Muscle of back (tissue), 3 donors: ENCODE measurements at regions not wholly inside any gene's neighbourhood (a gene's known extent, or its start where the extent isn't known, plus 50 kb on each side); places are given as distances from the start of the nearest gene placed in this dataset.

ENCODE experiments used
- DNase-seq, 3 donors: peaks; one replicate each; pipeline versions ENCODE4 v3.0.0 to v3.0.0-alpha.2; 2013

DNA sequence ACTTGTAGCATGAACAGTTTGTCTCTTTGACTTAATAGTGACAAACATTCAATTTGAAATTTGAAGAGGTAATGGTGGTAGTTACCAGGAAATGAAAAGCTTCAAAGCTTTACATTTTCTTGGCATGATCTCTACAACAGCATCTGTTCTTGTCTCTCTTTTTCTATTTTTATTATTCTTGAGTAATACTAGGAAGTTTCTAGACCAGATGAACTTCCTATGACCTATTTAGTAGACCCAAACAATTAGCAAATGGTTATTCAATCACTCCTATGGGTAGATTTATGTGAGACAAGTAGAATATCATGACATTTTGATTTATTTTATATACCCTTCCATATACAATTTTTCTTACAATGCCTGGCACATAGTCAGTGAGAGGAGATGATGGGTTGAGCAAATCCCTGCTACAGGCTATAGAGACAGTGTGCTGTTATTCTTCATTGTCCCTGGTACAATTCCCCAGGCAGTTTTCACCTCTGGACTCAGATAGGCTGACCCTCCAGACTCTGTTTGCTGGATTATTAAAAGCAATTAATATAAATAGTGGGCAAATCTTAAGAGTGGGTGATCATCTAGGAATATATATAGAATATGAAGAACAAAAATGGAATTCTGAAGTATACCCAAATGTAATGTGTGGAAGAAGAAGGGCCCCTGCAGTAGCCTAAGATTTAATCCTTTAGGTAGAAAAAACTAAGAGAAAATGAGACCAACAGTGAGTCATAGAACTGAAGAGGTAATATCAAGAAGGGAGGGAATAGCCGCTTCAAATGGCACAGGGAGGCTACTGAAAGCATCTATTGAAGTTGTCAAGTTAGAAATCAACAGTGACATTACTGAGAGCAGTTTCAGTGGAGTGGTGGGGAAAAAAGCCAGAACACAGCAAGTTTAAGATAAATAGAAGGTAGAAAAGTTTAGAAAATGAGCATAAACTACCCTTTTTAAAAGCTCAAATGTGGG lies 512.0 kb downstream of the FOXG1 start:
- no peak for DNase-seq

DNA sequence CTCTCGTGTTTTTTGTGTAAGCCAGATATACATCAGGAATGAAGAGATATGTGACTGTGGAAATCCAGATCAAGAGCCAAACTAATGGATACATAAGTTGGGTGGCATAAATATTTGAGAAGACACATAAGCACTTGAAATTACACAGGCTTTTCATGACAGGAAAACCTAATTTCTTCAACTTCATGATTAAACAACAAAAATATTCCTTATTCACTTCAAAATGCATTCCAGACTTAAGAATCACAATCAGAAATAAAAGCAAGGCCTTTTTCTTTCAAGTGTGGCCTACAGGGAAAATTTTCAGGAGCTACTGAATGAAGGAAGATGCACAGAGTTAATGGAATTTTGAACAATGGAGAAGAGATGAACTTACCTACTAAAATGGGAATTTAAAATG lies 515.6 kb downstream of the FOXG1 start:
- peak in 1 of 3 donors; percentile 18 for DNase-seq

DNA sequence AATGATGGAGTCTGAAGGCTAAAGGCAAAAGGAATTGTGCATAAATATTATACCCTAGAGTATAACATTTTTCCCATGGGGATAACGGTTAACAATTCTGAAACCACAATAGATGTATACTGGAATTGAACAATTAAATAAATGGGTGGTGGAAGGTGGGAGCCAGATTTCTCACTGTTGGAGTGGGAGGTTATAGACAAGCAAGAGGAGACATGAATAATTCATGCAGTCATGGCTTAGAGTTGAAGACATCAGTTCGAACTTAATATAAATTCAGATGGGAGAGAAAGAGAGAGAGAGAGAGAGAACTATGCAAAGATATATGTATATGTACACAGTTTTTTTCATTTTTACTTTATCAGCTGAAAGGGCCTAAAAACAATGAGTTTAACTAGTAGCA lies 523.9 kb downstream of the FOXG1 start:
- no peak for DNase-seq

DNA sequence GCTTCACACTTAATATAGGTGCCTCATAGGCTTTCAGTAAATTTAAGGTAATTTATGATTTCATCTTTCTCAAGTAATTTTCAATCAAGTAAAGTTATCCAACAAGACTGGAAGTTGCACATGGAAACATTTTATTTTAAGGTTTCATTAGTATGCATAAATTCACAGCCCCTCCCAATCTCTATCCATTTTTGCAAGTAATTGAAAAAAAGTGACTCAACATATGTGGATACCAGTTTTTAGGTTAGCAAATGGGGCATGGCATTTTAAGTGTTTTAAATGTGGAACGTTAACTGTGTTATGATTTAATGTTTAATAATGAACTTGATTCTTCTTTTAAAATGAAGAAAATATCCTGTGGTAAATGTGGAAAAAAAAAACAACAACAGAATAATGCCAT lies 532.8 kb downstream of the FOXG1 start:
- no peak for DNase-seq

DNA sequence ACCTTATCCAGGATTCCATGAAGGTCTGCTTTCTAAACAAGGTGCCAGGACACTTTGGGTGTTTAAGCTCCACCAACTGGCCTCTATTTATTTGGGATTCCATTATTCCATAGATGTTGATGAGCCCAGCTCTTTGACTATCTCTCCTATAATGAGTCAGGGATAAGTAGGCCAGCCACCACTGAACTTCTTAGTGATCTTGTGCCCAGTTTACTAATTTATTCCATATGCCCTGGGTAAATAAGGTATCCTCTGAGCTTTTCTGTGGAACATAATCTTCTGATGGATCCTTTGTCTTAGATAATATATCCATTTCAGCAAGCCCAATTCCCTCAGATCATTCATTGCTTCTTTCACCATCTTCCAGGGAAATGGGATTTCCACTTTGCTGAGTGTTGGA lies 535.0 kb downstream of the FOXG1 start:
- no peak for DNase-seq

DNA sequence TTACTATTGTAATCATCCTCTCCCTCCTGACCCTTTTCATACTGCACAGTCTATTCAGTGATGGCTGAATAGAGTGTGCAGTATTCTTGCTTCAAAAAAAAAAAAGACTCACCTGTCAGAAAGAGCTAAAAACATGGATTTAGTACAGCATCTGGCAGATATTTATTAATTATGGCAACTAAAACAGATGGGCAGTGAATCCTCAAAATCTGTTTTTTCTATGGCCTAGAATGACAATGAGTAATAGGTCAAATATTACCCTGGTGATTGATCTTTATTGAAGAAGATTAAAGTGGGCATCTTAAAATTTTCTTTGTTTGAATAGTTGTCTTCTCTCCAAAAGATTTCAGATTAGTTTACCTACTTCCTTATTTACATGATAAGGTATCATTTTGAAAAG lies 543.6 kb downstream of the FOXG1 start:
- DNase-seq, result no peak

DNA sequence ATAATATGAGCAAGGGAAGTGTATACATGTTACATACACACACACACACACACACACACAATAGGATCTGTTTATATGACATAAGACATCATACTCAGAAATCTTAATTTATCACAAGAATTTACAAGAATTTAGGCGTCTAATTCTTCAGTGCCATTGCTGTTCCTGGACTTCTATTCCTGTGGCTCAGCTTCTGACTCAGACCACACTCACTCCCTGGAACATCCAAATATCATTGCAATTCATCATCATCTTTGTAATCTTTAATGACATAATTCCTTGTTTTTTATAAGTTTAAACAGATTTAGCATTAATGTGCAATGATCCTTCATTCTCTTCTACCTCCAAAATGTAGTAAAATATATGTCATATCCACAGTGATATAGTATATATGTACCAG lies 544.2 kb downstream of the FOXG1 start:
- DNase-seq, result peak in 1 of 3 donors; percentile 45

DNA sequence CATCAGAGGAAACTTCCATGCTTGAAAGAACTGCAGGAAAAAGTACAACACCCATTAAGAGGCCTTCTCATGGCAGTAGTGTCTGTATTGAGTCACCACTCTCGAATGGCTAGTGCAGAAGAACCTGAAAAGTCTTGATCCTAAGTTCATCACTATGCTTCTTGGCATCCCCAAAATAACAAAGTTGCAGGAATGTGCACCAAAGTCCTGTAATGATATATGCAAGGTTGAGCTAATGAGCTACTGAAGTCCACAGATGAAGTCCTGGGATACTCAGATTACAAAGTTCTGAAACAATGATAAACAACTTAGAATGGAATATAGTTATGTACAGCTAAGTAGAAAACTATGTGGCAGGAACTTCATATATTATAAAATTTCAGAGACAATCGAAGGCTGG lies 545.4 kb downstream of the FOXG1 start:
- DNase-seq, result no peak

DNA sequence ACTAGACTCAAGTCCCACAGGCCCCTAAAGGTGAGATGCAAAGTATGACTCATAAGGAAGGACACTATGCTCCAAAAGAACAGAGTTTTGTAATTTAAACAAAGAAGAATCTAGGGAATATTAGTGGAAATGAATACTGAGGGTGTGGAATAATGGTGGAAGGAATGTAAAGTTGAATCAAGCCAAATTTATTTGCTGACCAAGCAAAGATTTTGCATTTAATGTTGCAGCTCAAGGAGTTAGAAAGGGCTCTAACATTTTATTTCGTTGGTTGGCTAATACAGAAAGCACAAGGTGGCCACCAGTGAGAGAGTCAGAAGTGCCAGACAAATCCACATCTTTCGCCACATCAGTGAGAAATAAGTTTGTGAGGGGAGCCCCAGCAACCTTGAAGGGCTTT lies 550.3 kb downstream of the FOXG1 start:
- no peak for DNase-seq

DNA sequence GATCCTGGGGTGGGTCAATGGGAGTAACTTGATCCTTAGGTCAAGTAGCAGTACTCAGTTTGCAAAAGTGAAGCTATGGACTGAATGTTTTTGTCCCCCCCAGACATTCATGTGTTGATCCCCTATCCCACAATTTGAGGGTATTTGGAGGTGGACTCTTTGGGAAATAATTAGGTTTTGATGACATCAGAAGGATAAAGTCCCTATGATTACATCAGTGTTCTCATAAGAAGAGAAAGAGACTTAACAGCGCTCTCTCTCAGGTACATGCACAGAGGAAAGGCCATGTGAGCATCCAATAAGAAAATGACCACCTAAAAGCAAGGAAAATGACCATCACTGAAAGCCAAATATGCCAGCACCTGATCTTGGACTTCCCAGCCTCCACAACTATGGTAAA lies 550.8 kb downstream of the FOXG1 start:
- no peak for DNase-seq

DNA sequence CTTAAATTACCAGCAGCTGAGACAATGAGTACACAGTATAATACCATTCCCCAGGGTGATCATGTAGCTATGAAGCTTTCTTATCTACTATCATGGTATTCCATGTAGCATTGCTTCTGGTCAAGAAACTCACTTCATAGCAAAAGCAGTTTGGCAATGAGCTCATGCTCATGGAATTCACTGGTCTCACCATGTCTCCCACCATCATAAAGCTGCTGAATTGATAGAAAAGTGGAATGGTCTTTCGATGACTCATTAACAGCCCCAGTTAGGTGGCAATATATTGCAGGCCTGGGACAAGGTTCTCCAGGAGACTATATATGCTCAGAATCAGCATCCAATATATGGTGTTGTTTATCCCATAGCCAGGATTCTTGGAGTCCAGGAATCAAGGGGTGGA lies 553.7 kb downstream of the FOXG1 start:
- DNase-seq, result no peak

DNA sequence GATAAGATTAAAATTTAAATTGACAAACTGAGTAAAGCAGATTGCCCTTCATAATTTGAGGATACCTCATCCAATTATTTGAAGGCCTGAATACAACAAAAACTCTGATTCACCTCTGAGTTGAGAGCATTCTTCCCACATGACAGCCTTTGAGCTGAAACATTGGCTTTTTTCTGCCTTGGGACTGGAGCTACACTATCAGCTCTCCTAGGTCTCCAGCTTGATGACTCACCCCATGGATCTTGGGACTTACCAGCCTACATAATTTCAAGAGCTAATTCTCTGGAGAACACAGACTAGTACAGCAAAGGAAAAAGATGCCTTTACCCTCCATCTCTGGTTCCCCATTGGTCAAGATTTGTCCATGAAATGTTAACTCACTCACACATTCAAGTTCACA lies 555.1 kb downstream of the FOXG1 start:
- peak in 1 of 3 donors; percentile 25 for DNase-seq

DNA sequence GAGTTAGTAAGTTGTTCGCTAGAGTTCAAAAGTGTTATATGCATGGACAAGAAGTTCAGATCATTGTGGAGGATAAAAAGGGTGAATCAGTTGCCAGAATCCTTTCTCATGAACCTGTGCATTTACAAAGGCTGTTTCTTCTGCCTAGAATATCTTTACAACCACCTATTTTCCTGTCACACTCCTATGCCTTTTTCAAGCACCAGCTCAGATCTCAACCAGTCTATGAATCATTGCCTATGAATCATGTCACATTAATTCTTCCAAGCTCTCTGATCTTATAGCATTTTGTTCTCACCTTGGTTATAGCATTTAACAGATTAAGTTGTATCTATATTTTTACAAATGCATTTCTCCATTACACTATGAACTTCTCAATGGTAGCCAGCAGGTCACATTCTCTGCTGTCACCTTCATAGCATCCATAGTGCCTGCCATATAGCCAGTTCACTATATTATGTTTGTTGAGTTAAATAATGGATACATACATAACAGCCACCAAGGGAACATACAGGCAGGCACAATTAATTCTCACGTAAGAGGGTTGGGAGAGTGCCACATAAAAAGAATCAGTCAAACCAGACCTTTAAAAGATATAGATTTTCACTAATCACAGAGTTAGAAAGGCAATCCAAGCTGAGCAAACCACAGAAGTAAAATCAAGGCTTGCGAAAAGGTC lies 573.0 kb downstream of the FOXG1 start:
- no peak for DNase-seq

DNA sequence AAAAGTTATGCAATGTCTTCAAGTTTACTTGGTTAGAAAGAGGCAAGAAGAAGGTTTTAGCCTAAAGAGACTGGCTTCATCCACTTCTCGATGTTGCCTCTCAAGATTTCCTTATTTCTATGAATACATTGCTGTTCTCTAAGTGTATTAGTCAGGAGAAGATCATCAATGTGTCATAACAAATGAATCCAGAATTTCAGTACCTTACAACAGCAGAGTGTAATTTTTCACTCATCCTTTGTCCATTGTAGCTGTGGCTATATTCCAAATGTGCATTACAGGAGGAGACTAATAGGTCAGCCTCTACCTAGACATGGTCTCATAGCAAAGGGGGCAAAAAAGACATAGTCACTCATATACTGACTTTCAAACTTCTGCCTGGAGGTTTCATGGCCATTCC lies 579.1 kb downstream of the PRKD1 start:
- no peak for DNase-seq

DNA sequence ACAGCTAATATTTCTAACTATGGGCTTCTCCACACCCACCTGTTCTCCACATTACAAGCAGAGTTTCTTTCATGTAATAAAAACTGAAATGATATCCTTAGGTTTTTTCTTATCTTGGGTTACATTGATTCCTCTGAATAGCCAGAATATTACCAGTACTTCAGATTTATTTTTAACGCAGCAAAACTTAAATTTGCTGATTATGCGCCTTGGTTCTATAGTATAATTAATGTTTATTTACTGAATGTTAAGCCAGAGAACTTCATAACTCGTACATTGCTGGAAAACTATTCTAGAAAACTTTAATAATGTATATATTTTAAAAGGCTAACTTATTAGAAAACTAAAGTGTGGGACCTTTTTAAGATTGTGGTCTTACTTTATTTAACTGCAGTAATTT lies 577.2 kb downstream of the PRKD1 start:
- DNase-seq, result no peak

DNA sequence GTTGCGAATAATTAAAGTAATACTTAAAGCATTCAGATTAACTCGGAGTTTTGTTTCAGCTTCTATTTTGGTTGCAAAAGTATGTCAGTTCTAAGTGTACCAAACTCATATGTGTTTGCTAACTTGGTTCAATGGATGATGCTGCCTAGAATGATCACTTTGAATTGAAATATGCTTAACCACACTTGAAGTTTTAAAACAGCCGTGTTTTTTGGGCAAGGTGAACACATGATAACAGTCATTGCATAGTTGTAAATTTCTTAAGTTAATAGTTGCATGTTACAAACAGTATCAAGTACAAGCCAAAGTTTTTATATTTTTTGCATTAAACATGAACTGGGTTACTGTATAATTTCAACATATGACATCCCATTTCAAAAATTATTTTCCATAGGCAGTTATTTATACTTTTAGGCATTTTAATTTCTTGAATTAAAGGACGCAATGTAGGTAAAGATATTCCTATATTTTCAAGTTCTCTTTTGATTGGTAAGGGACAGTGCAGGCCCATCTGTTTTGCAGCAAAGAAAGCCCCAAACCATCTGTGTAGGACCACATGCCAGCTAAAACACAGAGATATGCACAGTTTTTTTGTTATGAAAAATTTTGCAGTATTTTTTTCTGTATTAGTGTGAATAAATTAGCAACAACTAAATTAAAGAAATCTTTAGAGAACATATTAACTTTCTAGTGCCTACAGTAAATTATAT lies 575.5 kb downstream of the PRKD1 start:
- DNase-seq, result no peak

DNA sequence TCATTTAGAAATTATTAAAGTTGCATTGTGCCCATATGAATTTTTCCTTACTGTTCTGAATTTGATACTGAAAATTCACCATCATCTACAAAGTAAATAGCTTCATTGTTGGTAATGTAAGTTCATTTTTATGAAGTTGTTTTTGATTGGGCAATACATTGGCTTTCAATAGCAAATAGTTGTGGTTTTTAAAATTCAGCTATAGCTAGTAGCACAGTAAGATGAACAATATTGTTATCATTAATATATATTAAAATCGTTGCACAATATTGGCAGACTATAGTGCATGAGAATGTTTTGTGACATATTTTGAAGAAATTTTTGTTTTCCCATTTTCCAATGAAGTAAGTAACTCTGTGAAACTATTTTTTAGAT lies 575.0 kb downstream of the PRKD1 start:
- no peak for DNase-seq

DNA sequence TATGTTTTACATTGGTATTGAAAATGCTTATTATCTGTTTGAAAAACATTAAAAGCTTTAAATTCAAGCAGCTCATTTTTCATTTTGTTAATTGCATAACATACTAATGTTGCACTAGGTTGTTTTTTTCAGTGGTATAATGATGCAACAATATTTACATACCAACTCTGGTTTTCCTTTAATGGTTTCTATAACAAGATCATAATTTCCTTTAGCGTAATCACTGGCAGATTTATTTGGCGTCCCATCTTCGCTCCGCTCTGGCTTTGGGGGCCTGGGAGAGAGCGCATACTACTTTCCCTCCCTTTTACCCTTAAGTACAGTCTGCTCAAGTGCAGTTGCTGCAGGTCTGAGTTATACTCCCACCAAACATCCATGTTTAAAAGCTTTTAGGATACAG lies 574.1 kb downstream of the PRKD1 start:
- no peak for DNase-seq

DNA sequence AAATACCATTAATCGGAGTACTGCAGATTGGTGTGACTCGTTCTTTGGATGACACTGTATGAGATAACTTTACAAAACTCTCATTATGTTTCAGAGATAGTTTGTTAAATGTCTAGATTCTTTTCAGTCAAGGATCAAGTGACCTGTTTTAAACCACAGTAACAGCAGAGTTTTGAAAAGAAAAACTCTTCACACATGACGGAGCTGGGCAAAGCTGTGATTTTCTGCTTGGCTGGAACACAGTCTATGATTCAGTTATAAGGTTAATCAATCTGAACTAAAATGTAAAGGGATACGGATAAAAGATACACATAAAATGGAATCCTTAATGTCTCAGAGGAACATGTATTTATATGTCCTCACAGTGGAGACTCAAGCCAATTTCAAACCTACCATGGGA lies 573.2 kb downstream of the PRKD1 start:
- no peak for DNase-seq

DNA sequence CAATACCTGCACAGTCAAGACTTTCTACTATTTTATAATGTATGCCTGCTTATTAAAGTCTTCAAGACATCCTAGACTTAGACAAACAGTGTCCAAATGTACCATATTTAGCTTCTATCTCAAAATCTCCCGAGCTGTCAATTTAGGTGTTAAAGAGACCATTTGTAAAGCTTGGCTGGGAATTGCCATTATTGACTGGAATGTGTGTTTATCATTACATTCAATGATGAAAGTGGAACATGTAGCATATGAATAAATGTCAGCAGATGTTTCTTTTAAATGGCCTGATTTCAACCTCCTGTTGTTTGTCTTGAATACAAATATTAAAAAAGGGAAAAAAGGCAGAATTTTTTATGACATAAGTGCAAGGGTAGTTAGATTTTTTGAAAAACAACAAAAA lies 572.3 kb downstream of the PRKD1 start:
- no peak for DNase-seq

DNA sequence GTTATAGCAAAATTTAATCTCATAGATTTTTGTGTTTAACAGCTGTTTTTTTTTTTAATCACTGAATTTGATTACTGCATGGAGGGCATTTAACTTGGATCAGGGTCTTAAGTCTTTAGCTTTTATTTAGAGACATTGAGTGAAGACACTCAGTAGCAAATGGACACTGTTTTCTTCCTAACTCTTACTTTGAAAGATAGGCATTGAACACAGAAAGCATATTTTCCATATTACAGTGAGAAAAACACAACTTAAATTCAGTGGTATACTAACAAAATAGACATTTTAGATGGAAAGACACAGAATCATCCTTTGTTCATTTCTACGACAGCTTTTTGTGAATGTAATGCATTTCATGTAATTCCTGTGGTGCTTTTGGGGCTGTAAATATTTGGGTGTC lies 571.8 kb downstream of the PRKD1 start:
- no peak for DNase-seq

DNA sequence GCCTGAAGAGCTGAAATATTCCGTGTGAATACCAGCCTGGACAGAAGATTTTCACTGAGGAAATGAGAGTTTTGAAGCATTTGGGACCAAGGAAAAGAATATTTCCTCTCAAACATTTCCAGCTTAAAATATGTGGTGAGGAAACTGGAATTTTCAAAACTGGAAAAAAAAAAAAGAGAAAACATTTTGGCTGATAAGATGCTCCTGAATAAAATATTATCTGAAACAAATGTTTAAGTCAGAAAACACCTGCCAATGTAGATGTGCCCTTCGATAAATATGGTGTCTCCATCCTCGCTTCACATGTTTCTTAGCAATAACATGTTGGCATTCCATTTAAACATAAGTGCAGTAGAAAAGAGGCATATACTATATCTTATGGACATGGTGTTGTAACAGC lies 567.0 kb downstream of the PRKD1 start:
- no peak for DNase-seq

DNA sequence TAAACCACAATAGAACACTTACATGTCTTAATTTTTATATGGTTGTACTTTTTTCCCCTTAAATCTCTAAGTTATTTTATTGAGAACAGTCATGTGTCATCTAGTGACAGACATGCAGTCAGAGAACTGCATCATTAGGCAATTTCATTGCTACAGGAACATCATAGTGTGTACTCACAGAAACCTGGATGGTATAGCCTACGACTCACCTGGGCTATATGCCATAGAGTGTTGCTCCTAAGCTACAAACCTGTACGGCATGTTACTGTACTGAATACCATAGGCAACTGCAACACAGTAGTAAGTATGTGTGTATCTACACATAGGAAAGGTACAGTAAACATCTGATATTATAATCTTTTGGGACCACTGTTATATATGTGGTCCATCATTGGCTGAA lies 557.6 kb downstream of the PRKD1 start:
- no peak for DNase-seq
